Thyroid gland (tissue), 4 donors: ENCODE measurements at regions not wholly inside any gene's neighbourhood (a gene's known extent, or its start where the extent isn't known, plus 50 kb on each side); places are given as distances from the start of the nearest gene placed in this dataset.

ENCODE experiments used
- POLR2A ChIP-seq, 2 donors: fragments of 450-650 bp; IDR thresholded peaks; one replicate each; pipeline ENCODE4 v1.6.1; 2017; ENCODE audit warnings: antibody characterized with exemption in 2 of 2, mild to moderate bottlenecking in 2 of 2, moderate library complexity in 1 of 2
- TF ChIP-seq, protein P1 (sequence below), 6 experiments: fragments of 200-600 bp in 3 of 6; fragments of 450-650 bp in 3 of 6; sonication (generic) in 3 of 6; IDR thresholded peaks; one replicate each; pipeline ENCODE4 v1.5.1; 2016 to 2019; ENCODE audit warnings: antibody characterized with exemption in 6 of 6, mild to moderate bottlenecking in 2 of 6, inconsistent platforms in 1 of 6, moderate library complexity in 1 of 6

DNA sequence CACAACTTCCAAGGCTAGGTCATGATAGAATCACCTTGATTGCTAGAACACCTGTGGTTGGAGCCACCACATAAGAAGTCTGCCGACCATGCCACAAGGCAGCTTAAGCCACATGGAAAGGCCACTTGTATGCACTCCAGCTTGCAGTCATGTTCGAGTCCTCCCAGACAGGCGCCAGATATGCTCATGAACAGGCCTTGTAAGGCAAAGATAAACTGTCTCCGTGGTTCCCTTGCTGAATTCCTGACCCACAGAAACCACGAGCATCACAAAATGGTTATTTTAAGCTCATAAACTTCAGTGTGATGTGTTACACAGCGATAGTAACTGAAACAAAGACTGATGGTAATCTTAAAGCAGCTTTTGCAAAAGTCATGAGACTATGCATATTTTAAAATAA lies 188.4 kb upstream of the DAPK1 start:
- TF ChIP-seq POLR2A (IDR thresholded peaks at IDR 0.05), result no peak
- TF ChIP-seq, protein P1, sequence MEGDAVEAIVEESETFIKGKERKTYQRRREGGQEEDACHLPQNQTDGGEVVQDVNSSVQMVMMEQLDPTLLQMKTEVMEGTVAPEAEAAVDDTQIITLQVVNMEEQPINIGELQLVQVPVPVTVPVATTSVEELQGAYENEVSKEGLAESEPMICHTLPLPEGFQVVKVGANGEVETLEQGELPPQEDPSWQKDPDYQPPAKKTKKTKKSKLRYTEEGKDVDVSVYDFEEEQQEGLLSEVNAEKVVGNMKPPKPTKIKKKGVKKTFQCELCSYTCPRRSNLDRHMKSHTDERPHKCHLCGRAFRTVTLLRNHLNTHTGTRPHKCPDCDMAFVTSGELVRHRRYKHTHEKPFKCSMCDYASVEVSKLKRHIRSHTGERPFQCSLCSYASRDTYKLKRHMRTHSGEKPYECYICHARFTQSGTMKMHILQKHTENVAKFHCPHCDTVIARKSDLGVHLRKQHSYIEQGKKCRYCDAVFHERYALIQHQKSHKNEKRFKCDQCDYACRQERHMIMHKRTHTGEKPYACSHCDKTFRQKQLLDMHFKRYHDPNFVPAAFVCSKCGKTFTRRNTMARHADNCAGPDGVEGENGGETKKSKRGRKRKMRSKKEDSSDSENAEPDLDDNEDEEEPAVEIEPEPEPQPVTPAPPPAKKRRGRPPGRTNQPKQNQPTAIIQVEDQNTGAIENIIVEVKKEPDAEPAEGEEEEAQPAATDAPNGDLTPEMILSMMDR (IDR thresholded peaks at IDR 0.05), result no peak
